ENCODE measurements at regions not wholly inside any gene's neighbourhood (a gene's known extent, or its start where the extent isn't known, plus 50 kb on each side); places are given as distances from the start of the nearest gene placed in this dataset.

GRCh38 chr7:51786284-51786683 is 469.7 kb upstream of the COBL start:
- no peak for DNase-seq (ENCODE audit: low read depth)

GRCh38 chr7:51785876-51786275 is 469.3 kb upstream of the COBL start:
- no peak for DNase-seq (ENCODE audit: low read depth)

GRCh38 chr7:51785171-51785570 is 468.6 kb upstream of the COBL start:
- DNase-seq (ENCODE audit: low read depth): no peak

GRCh38 chr7:51783241-51783640 is 466.6 kb upstream of the COBL start:
- DNase-seq (ENCODE audit: low read depth): no peak

- DNase-seq (ENCODE audit: low read depth): no peak
Measured at GRCh38 chr7:51778121-51778520, 461.5 kb upstream of the COBL start.

GRCh38 chr7:51774178-51774577 is 457.6 kb upstream of the COBL start:
- DNase-seq (ENCODE audit: low read depth): no peak

GRCh38 chr7:51772190-51772589 is 455.6 kb upstream of the COBL start:
- no peak for DNase-seq (ENCODE audit: low read depth)

- no peak for DNase-seq (ENCODE audit: low read depth)
Measured at GRCh38 chr7:51764976-51765375, 448.4 kb upstream of the COBL start.

- no peak for DNase-seq (ENCODE audit: low read depth)
Measured at GRCh38 chr7:51759985-51760384, 443.4 kb upstream of the COBL start.

GRCh38 chr7:51757960-51758359 is 441.4 kb upstream of the COBL start:
- DNase-seq (ENCODE audit: low read depth): no peak

GRCh38 chr7:51732951-51733350 is 416.3 kb upstream of the COBL start:
- no peak for DNase-seq (ENCODE audit: low read depth)

GRCh38 chr7:51732116-51732515 is 415.5 kb upstream of the COBL start:
- DNase-seq (ENCODE audit: low read depth): no peak

GRCh38 chr7:51731075-51731474 is 414.5 kb upstream of the COBL start:
- no peak for DNase-seq (ENCODE audit: low read depth)

GRCh38 chr7:51727441-51727840 is 410.8 kb upstream of the COBL start:
- DNase-seq (ENCODE audit: low read depth): no peak

GRCh38 chr7:51706851-51707250 is 390.2 kb upstream of the COBL start:
- no peak for DNase-seq (ENCODE audit: low read depth)

- no peak for DNase-seq (ENCODE audit: low read depth)
Measured at GRCh38 chr7:51705701-51706100, 389.1 kb upstream of the COBL start.

GRCh38 chr7:51702673-51703072 is 386.1 kb upstream of the COBL start:
- DNase-seq (ENCODE audit: low read depth): no peak

- DNase-seq (ENCODE audit: low read depth): no peak
Measured at GRCh38 chr7:51701935-51702334, 385.3 kb upstream of the COBL start.

GRCh38 chr7:51700593-51701215 is 384.1 kb upstream of the COBL start:
- no peak for DNase-seq (ENCODE audit: low read depth)

- DNase-seq (ENCODE audit: low read depth): no peak
Measured at GRCh38 chr7:51693258-51693657, 376.6 kb upstream of the COBL start.

- no peak for DNase-seq (ENCODE audit: low read depth)
Measured at GRCh38 chr7:51689547-51689946, 372.9 kb upstream of the COBL start.

GRCh38 chr7:51685794-51686193 is 369.2 kb upstream of the COBL start:
- no peak for DNase-seq (ENCODE audit: low read depth)

- DNase-seq (ENCODE audit: low read depth): no peak
Measured at GRCh38 chr7:51680594-51681399, 364.2 kb upstream of the COBL start.

GRCh38 chr7:51679358-51679757 is 362.7 kb upstream of the COBL start:
- DNase-seq (ENCODE audit: low read depth): no peak

Measured in non-pigmented ciliary epithelial cell (primary cell).